Naive thymus-derived CD4-positive, alpha-beta T cell (primary cell): ENCODE measurements at regions not wholly inside any gene's neighbourhood (a gene's known extent, or its start where the extent isn't known, plus 50 kb on each side); places are given as distances from the start of the nearest gene placed in this dataset.

ENCODE experiments used
- ATAC-seq: fragments of 150-1000 bp; cut with Tn5 transposase; 2 replicates; pipeline ENCODE4 v1.10.0; 2021; ENCODE audit warnings: mild to moderate bottlenecking, moderate library complexity
- CTCF ChIA-PET: fragments of 350-600 bp; sonication (Branson Sonifier 250); formaldehyde crosslinking; loops from one replicate; lab custom pipeline; 2021; ENCODE audit warnings: antibody characterized with exemption; lab: Charles Lee
- POLR2A ChIA-PET: fragments of 350-600 bp; sonication (Branson Sonifier 250); formaldehyde crosslinking; loops from one replicate; lab custom pipeline; 2021; ENCODE audit warnings: antibody characterized with exemption, inconsistent platforms; lab: Charles Lee
- DNase-seq, 9 donors: peaks; one replicate each; pipeline versions ENCODE4 v3.0.0 to v3.0.0-alpha.2; 2020 to 2022; ENCODE audit warnings: mixed read lengths in 1 of 9
- H3K27ac ChIP-seq: one replicate; pipeline ENCODE4 v1.7.0; 2013; ENCODE audit warnings: mild to moderate bottlenecking, low read depth, low read length, moderate library complexity
- H3K27me3 ChIP-seq, 2 donors: one replicate each; pipeline ENCODE4 v1.7.0; 2013; ENCODE audit warnings: low read length in 2 of 2, mild to moderate bottlenecking in 2 of 2, moderate library complexity in 2 of 2; ENCODE audit not compliant: control insufficient read depth in 2 of 2, insufficient read depth in 2 of 2
- H3K36me3 ChIP-seq, 3 experiments: 1 replicate in 2 of 3; 2 replicates in 1 of 3; pipeline ENCODE4 v1.7.0; 2013; ENCODE audit warnings: low read length in 3 of 3, mild to moderate bottlenecking in 3 of 3, moderate library complexity in 1 of 3; ENCODE audit not compliant: insufficient read depth in 3 of 3, control insufficient read depth in 2 of 3
- H3K4me1 ChIP-seq, 2 donors: one replicate each; pipeline ENCODE4 v1.7.0; 2013; ENCODE audit warnings: low read length in 2 of 2, mild to moderate bottlenecking in 2 of 2, moderate library complexity in 1 of 2; ENCODE audit not compliant: control insufficient read depth in 2 of 2, insufficient read depth in 2 of 2
- H3K4me3 ChIP-seq: 2 replicates; pipeline ENCODE4 v1.7.0; 2013; ENCODE audit warnings: mild to moderate bottlenecking, low read length
- H3K9me3 ChIP-seq, 3 experiments: 1 replicate in 2 of 3; 2 replicates in 1 of 3; pipeline ENCODE4 v1.7.0; 2013; ENCODE audit warnings: low read length in 3 of 3; ENCODE audit not compliant: control insufficient read depth in 2 of 3
- H3K27ac Mint-ChIP-seq, 9 donors: one replicate each; pipeline ENCODE4 v1.8.0; 2020 to 2022; ENCODE audit warnings: mixed read lengths in 9 of 9, mild to moderate bottlenecking in 8 of 9, moderate library complexity in 5 of 9, inconsistent platforms in 2 of 9
- H3K27me3 Mint-ChIP-seq, 5 donors: one replicate each; pipeline ENCODE4 v1.8.0; 2021 to 2022; ENCODE audit warnings: mixed read lengths in 5 of 5, mild to moderate bottlenecking in 1 of 5
- H3K36me3 Mint-ChIP-seq, 5 donors: one replicate each; pipeline ENCODE4 v1.8.0; 2020 to 2022; ENCODE audit warnings: mixed read lengths in 5 of 5, mild to moderate bottlenecking in 3 of 5, inconsistent platforms in 1 of 5
- H3K4me1 Mint-ChIP-seq, 7 donors: one replicate each; pipeline ENCODE4 v1.8.0; 2020 to 2022; ENCODE audit warnings: mixed read lengths in 7 of 7, mild to moderate bottlenecking in 3 of 7, inconsistent platforms in 1 of 7
- H3K4me3 Mint-ChIP-seq, 10 donors: one replicate each; pipeline ENCODE4 v1.8.0; 2020 to 2022; ENCODE audit warnings: mild to moderate bottlenecking in 10 of 10, mixed read lengths in 10 of 10, moderate library complexity in 6 of 10, inconsistent platforms in 2 of 10
- H3K9me3 Mint-ChIP-seq, 11 donors: one replicate each; pipeline ENCODE4 v1.8.0; 2020 to 2022; ENCODE audit warnings: mixed read lengths in 11 of 11, mild to moderate bottlenecking in 4 of 11, inconsistent platforms in 1 of 11, moderate library complexity in 1 of 11
- intact Hi-C, 2 donors: fragments of 100-400 bp; cut with micrococcal nuclease; formaldehyde crosslinking; loops; one replicate each; pipeline ENCODE4 v1.15.1; 2023

DNA sequence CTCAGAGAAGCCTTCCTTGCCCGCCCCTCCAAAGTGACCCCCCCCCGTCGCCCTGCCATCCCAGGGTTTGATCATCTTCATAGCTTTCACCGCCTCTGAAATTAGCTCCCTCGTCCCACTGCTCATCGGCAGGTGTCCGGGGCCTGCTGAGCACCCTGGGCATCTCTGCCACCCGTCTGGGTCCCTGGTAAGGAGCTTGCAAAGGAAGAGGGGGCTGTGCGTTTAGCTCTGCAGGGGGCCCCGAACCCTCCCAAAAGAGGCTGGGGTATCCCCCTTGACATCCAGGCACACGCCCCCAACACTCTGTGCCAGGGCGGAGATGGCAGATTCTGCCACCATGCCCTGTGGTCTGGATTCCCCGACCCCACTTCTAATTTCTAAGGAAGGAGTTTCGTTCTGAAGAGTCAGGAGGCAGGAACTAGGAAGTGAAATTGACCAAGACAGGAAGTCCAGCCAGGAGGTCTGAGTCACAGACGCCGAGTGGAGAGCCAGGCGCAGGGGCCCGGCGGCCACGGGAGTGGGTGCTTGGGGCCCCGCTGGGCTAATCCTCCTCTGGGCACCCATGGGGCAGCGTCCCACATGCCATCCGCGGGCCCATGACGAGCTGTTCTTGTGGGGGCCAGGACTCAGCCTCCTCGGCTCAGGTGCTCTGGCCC is 95.7 kb downstream of the RFLNA start:
- Histone ChIP-seq H3K9me3 (no peaks in the 10 kb centered on the region), H3K4me3 (no peak overlapping the region), H3K27me3 (no peaks in the 10 kb centered on the region), H3K4me1 (peaks cover 4 to 20% of the 10 kb centered on the region in 2 donors), H3K36me3 (peaks cover 0 to 27% (median 1%) of the 10 kb centered on the region in 3 experiments), H3K27ac (no peak overlapping the region)
- ChIA-PET POLR2A (no interaction called here), CTCF (no interaction called here)
- Mint-ChIP-seq H3K9me3 (no peaks in the 10 kb centered on the region), H3K27me3 (no peaks in the 10 kb centered on the region), H3K4me3 (peak overlapping the region in 8 of 10 donors; percentile 5 to 79 (median 66)), H3K27ac (peak overlapping the region in 5 of 9 donors; percentile 57 to 89 (median 77)), H3K4me1 (peaks cover 23 to 45% (median 38%) of the 10 kb centered on the region in 7 donors), H3K36me3 (peaks cover 0 to 4% (median 1%) of the 10 kb centered on the region in 5 donors)
- ATAC-seq (peak; percentile 55), DNase-seq (no peak)
- intact Hi-C loops: loop anchor here in 1 of 2 donors (5.0 kb wide), 1 partner anchor 77 kb away; no protein-coding TSS in a partner anchor

DNA sequence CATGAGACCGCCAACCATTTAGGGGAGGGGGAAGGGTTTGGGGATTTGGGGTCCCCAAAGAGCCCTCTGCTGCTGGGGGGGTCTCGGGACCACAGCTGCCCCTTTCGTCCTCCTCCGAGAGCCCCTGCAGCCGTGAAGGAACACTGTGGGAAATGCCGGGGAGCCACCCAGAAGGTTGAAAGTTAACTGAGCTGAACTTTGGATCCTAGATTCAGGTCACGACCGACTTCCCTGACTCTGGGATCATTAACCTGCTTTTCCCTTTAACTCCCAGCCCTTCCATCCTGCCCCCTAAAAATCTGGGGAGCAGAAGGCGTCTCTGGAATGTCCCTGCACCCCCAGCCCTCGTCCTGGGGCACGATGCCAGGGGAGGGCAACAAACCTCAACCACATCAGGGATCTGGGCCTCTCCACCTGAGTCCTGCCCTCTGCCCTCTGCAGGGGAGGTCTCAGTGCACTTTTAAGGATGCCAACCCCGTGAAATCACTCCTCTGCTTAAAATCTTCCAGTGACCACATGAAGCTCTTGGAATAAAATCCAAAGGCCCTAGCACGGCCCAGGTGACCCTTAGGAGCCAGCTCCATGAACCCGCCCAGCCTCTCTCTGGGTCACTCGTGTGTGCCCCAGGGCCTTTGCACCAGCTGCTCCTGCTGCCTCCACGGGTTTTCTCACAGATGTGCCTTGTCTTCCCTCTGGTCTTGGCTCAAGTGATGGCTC is 95.0 kb downstream of the RFLNA start:
- CTCF ChIA-PET: no interaction called here
- ATAC-seq (no peak), DNase-seq (no peak)
- H3K27ac Mint-ChIP-seq: peak overlapping the region in 5 of 9 donors; percentile 52 to 77 (median 67)
- H3K36me3 ChIP-seq: peaks cover 0 to 26% (median 5%) of the 10 kb centered on the region in 3 experiments
- peaks cover 23 to 45% (median 38%) of the 10 kb centered on the region in 7 donors for H3K4me1 Mint-ChIP-seq
- peaks cover 0 to 4% (median 1%) of the 10 kb centered on the region in 5 donors for H3K36me3 Mint-ChIP-seq
- H3K27ac ChIP-seq: no peak overlapping the region
- H3K9me3 Mint-ChIP-seq: no peaks in the 10 kb centered on the region
- no peaks in the 10 kb centered on the region for H3K9me3 ChIP-seq
- no peaks in the 10 kb centered on the region for H3K27me3 Mint-ChIP-seq
- H3K4me3 ChIP-seq: no peak overlapping the region
- no peaks in the 10 kb centered on the region for H3K27me3 ChIP-seq
- peaks cover 4 to 20% of the 10 kb centered on the region in 2 donors for H3K4me1 ChIP-seq
- intact Hi-C loops: loop anchor here (2.0 to 5.0 kb wide), 2 partner anchors 77 kb away; no protein-coding TSS in a partner anchor
- POLR2A ChIA-PET: no interaction called here
- peak overlapping the region; percentile 42 to 79 (median 70) for H3K4me3 Mint-ChIP-seq

DNA sequence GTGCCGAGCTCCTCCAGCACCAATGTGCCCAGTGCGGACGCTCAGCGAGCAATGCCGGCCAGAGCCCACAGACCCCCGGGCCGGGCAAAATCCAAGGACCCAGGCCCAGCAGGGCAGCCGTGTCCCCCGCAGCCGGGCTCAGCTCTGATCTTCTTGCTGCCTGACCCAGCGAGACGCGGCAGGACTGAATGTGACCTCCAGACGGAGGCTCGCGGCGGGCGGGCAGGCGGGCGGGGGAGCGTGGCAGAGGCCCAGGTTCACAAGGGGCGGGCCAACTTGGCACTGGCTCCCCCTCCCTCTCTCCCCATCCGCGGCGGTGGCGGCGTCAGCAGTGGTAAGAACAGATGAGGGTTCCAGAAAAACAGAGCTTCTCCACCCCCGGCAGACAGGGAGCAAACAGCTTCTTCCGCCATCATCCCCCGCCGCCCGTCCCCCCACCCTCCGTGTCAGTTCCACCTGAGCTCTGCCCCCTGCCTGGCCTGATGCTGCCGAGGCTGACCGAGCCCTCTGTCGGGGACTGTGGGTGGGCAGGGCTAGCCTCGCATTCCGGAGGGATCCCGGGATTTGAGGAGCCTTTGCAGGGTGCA is 94.3 kb downstream of the RFLNA start:
- peaks cover 0 to 24% (median 5%) of the 10 kb centered on the region in 3 experiments for H3K36me3 ChIP-seq
- no peaks in the 10 kb centered on the region for H3K27me3 ChIP-seq
- peak overlapping the region; percentile 54 for H3K27ac ChIP-seq
- H3K9me3 Mint-ChIP-seq: peaks cover 0 to 2% (median 0%) of the 10 kb centered on the region in 11 donors
- H3K27me3 Mint-ChIP-seq: no peaks in the 10 kb centered on the region
- H3K27ac Mint-ChIP-seq: peak overlapping the region in 5 of 9 donors; percentile 8 to 68 (median 43)
- CTCF ChIA-PET: interaction anchor here (0.8 kb wide), 1 partner anchor 11 kb away, joined by 3 read pairs; no protein-coding TSS in a partner anchor
- no peaks in the 10 kb centered on the region for H3K9me3 ChIP-seq
- H3K4me1 ChIP-seq: peaks cover 4 to 20% of the 10 kb centered on the region in 2 donors
- ATAC-seq (peak; percentile 80), DNase-seq (peak; percentile 49 to 78 (median 63))
- H3K4me1 Mint-ChIP-seq: peaks cover 22 to 45% (median 38%) of the 10 kb centered on the region in 7 donors
- POLR2A ChIA-PET: no interaction called here
- peak overlapping the region; percentile 50 to 79 (median 68) for H3K4me3 Mint-ChIP-seq
- peaks cover 0 to 4% (median 3%) of the 10 kb centered on the region in 5 donors for H3K36me3 Mint-ChIP-seq
- peak overlapping the region; percentile 27 for H3K4me3 ChIP-seq
- intact Hi-C loops: loop anchor here in 1 of 2 donors (2.0 kb wide), 1 partner anchor 78 kb away; no protein-coding TSS in a partner anchor

DNA sequence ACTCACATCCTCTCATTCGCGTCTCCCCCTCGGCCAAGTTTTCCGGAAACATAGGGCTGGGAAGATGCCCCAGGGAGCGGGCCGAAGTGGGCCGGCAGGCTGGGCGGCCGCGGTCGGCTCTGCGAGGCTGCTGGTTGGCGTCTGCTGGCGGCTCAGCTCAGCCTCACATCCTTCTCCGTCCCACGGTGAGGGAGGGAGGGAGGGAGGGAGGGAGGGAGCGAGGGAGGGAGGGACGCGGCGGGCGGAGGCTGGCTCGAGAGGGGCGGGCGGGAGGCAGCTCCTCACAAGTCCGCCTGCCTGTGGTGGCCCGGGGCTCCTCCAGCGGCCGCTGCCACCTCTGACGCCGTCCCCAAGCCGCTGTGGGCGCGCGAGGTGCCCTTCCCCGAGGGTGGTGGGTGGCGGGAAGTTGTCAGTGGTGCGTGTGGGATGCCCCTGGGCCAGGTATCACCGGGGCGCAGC is 93.8 kb downstream of the RFLNA start:
- H3K27ac Mint-ChIP-seq: peak overlapping the region in 2 of 9 donors; percentile 24 to 49
- H3K27me3 Mint-ChIP-seq: no peaks in the 10 kb centered on the region
- H3K9me3 ChIP-seq: no peaks in the 10 kb centered on the region
- ATAC-seq (peak; percentile 47), DNase-seq (peak in 6 of 9 donors; percentile 24 to 49 (median 40))
- H3K4me1 Mint-ChIP-seq: peaks cover 17 to 45% (median 38%) of the 10 kb centered on the region in 7 donors
- intact Hi-C loops: loop anchor here in 1 of 2 donors (2.0 kb wide), 1 partner anchor 78 kb away; no protein-coding TSS in a partner anchor
- H3K36me3 ChIP-seq: peaks cover 0 to 23% (median 5%) of the 10 kb centered on the region in 3 experiments
- no peaks in the 10 kb centered on the region for H3K27me3 ChIP-seq
- H3K4me3 Mint-ChIP-seq: peak overlapping the region in 9 of 10 donors; percentile 50 to 79 (median 68)
- H3K9me3 Mint-ChIP-seq: peaks cover 0 to 2% (median 0%) of the 10 kb centered on the region in 11 donors
- H3K4me3 ChIP-seq: peak overlapping the region; percentile 27
- ChIA-PET POLR2A (no interaction called here), CTCF (interaction anchor here (0.8 kb wide), 1 partner anchor 12 kb away, joined by 3 read pairs; no protein-coding TSS in a partner anchor)
- H3K4me1 ChIP-seq: peaks cover 4 to 20% of the 10 kb centered on the region in 2 donors
- peak overlapping the region; percentile 54 for H3K27ac ChIP-seq
- peaks cover 0 to 4% (median 3%) of the 10 kb centered on the region in 5 donors for H3K36me3 Mint-ChIP-seq

DNA sequence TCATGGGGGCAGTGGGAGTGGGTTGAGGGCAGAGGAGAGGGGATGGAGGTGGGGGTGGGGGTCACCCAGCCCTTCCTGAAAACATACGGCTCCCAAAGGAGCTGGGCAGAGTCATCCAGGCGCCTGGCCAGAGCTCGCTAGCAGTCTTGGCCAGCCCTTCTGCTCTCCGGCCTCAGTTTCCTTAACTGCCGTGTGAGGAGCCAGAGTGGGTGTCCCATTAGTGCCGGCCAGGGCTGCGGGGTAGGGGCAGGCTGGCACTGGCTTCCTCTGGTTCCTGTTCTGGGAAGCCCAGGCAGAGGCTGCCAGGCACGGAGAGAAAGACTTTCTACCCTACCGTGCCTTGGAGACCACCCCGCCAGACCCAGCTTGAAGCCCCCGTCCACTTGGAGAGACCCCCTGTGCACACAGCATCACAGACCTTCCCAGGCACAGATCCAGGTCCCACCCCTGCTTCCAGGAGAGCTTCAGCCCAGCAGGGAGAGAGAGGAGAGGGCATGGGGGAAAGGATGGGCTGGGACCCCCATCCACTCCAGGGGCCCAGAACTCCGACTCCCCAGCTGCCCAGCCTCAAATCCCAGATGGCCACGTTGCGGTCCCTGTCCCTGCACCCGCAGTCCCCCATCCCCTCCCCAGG is 93.3 kb downstream of the RFLNA start:
- Histone ChIP-seq H3K27ac (no peak overlapping the region), H3K36me3 (peaks cover 0 to 25% (median 5%) of the 10 kb centered on the region in 3 experiments), H3K9me3 (no peaks in the 10 kb centered on the region), H3K27me3 (no peaks in the 10 kb centered on the region), H3K4me1 (peaks cover 4 to 20% of the 10 kb centered on the region in 2 donors), H3K4me3 (no peak overlapping the region)
- peak overlapping the region in 3 of 9 donors; percentile 24 to 59 (median 49) for H3K27ac Mint-ChIP-seq
- ATAC-seq (no peak), DNase-seq (no peak)
- intact Hi-C loops: loop anchor here in 1 of 2 donors (2.0 kb wide), 1 partner anchor 79 kb away; no protein-coding TSS in a partner anchor
- peaks cover 17 to 39% (median 33%) of the 10 kb centered on the region in 7 donors for H3K4me1 Mint-ChIP-seq
- ChIA-PET CTCF (interaction anchor here (0.8 kb wide), 1 partner anchor 13 kb away, joined by 3 read pairs; no protein-coding TSS in a partner anchor), POLR2A (no interaction called here)
- peak overlapping the region in 6 of 10 donors; percentile 34 to 77 (median 44) for H3K4me3 Mint-ChIP-seq
- no peaks in the 10 kb centered on the region for H3K27me3 Mint-ChIP-seq
- peaks cover 0 to 2% (median 0%) of the 10 kb centered on the region in 11 donors for H3K9me3 Mint-ChIP-seq
- H3K36me3 Mint-ChIP-seq: peaks cover 0 to 4% (median 3%) of the 10 kb centered on the region in 5 donors
